ENCODE measurements at regions not wholly inside any gene's neighbourhood (a gene's known extent, or its start where the extent isn't known, plus 50 kb on each side); places are given as distances from the start of the nearest gene placed in this dataset.

- Histone ChIP-seq H2AFZ (ENCODE audit: insufficient read depth, low read depth, low read length, poor library complexity, severe bottlenecking) (no peak overlapping the region), H3K79me2 (ENCODE audit: control insufficient read depth, insufficient read depth, low read length) (no peaks in the 10 kb centered on the region), H3K4me2 (replicated peaks; ENCODE audit: low read depth, low read length, poor library complexity, severe bottlenecking) (no peak overlapping the region), H3K27me3 (replicated peaks in 1 of 4; ENCODE audit: control extremely low read depth in 1 of 4, control insufficient read depth in 3 of 4, insufficient read depth in 4 of 4, low read length in 3 of 4) (no peaks in the 10 kb centered on the region), H3K4me3 (ENCODE audit: control extremely low read depth in 1 of 5, extremely low read depth in 1 of 5, insufficient read depth in 1 of 5, low read depth in 2 of 5, low read length in 4 of 5) (no peak overlapping the region), H4K20me1 (ENCODE audit: control insufficient read depth, insufficient read depth, low read length, poor library complexity, severe bottlenecking) (no peaks in the 10 kb centered on the region), H3K36me3 (replicated peaks in 1 of 2; ENCODE audit: control extremely low read depth in 1 of 2, control insufficient read depth in 1 of 2, extremely low read depth in 1 of 2, insufficient read depth in 2 of 2, low read length in 1 of 2) (no peaks in the 10 kb centered on the region), H3K27ac (ENCODE audit: low read length in 2 of 2) (no peak overlapping the region), H3K9ac (ENCODE audit: low read length) (no peak overlapping the region), H3K9me3 (ENCODE audit: control extremely low read depth in 1 of 3, control insufficient read depth in 2 of 3, insufficient read depth in 1 of 3, low read length in 2 of 3) (peaks cover 0 to 9% (median 0%) of the 10 kb centered on the region in 3 donors), H3K4me1 (ENCODE audit: control insufficient read depth in 2 of 2, insufficient read depth in 2 of 2, low read length in 2 of 2) (no peaks in the 10 kb centered on the region)
- no peak overlapping the region for H3K27ac Mint-ChIP-seq
- intact Hi-C loops (cut with micrococcal nuclease): no loop called here
- ATAC-seq (ENCODE audit: low read depth) (no peak), DNase-seq (no peak)
- H3K4me1 Mint-ChIP-seq: no peaks in the 10 kb centered on the region
- TF ChIP-seq EZH2 (IDR thresholded peaks at IDR 0.05; ENCODE audit: borderline replicate concordance, insufficient read depth, low read depth, low read length, poor library complexity, severe bottlenecking): no peak
- TF ChIP-seq CTCF (IDR thresholded peaks at IDR 0.05): no peak
- ChIA-PET POLR2A (no interaction called here), CTCF (no interaction called here)
- no peak overlapping the region for H3K4me3 Mint-ChIP-seq
- no peaks in the 10 kb centered on the region for H3K27me3 Mint-ChIP-seq
- no peaks in the 10 kb centered on the region for H3K9me3 Mint-ChIP-seq (ENCODE audit: insufficient read depth)
These were observed 728.1 kb downstream of the KCNJ2 start for GRCh38 chr17:70897446-70897845.

- Mint-ChIP-seq H3K4me1 (no peaks in the 10 kb centered on the region), H3K27me3 (no peaks in the 10 kb centered on the region), H3K9me3 (ENCODE audit: insufficient read depth) (no peaks in the 10 kb centered on the region), H3K27ac (no peak overlapping the region), H3K4me3 (no peak overlapping the region)
- Histone ChIP-seq H3K27me3 (replicated peaks in 1 of 4; ENCODE audit: control extremely low read depth in 1 of 4, control insufficient read depth in 3 of 4, insufficient read depth in 4 of 4, low read length in 3 of 4) (no peaks in the 10 kb centered on the region), H3K27ac (ENCODE audit: low read length in 2 of 2) (no peak overlapping the region), H3K4me3 (ENCODE audit: control extremely low read depth in 1 of 5, extremely low read depth in 1 of 5, insufficient read depth in 1 of 5, low read depth in 2 of 5, low read length in 4 of 5) (no peak overlapping the region), H3K36me3 (replicated peaks in 1 of 2; ENCODE audit: control extremely low read depth in 1 of 2, control insufficient read depth in 1 of 2, extremely low read depth in 1 of 2, insufficient read depth in 2 of 2, low read length in 1 of 2) (no peaks in the 10 kb centered on the region), H3K4me2 (replicated peaks; ENCODE audit: low read depth, low read length, poor library complexity, severe bottlenecking) (no peak overlapping the region), H3K9me3 (ENCODE audit: control extremely low read depth in 1 of 3, control insufficient read depth in 2 of 3, insufficient read depth in 1 of 3, low read length in 2 of 3) (peaks cover 0 to 3% (median 0%) of the 10 kb centered on the region in 3 donors), H3K79me2 (ENCODE audit: control insufficient read depth, insufficient read depth, low read length) (no peaks in the 10 kb centered on the region), H4K20me1 (ENCODE audit: control insufficient read depth, insufficient read depth, low read length, poor library complexity, severe bottlenecking) (no peaks in the 10 kb centered on the region), H2AFZ (ENCODE audit: insufficient read depth, low read depth, low read length, poor library complexity, severe bottlenecking) (no peak overlapping the region), H3K4me1 (ENCODE audit: control insufficient read depth in 2 of 2, insufficient read depth in 2 of 2, low read length in 2 of 2) (no peaks in the 10 kb centered on the region), H3K9ac (ENCODE audit: low read length) (no peak overlapping the region)
- TF ChIP-seq CTCF (IDR thresholded peaks at IDR 0.05): no peak
- no peak for TF ChIP-seq EZH2 (IDR thresholded peaks at IDR 0.05; ENCODE audit: borderline replicate concordance, insufficient read depth, low read depth, low read length, poor library complexity, severe bottlenecking)
- WGBS (ENCODE audit: insufficient coverage): 80% methylated on average over 1 of the region's 2 CpGs
- intact Hi-C loops (cut with micrococcal nuclease): no loop called here
- ChIA-PET POLR2A (no interaction called here), CTCF (no interaction called here)
- DNase-seq: no peak
- ATAC-seq (ENCODE audit: low read depth): no peak
These were observed 732.5 kb downstream of the KCNJ2 start for GRCh38 chr17:70901870-70902269.

All from B cell (primary cell).